ENCODE measurements at regions not wholly inside any gene's neighbourhood (a gene's known extent, or its start where the extent isn't known, plus 50 kb on each side); places are given as distances from the start of the nearest gene placed in this dataset.
"Not testable (repeated sequence)": the region's sequence is repeated elsewhere in the genome, so short reads cannot be mapped to it uniquely, and the experiment has no call there.

DNA sequence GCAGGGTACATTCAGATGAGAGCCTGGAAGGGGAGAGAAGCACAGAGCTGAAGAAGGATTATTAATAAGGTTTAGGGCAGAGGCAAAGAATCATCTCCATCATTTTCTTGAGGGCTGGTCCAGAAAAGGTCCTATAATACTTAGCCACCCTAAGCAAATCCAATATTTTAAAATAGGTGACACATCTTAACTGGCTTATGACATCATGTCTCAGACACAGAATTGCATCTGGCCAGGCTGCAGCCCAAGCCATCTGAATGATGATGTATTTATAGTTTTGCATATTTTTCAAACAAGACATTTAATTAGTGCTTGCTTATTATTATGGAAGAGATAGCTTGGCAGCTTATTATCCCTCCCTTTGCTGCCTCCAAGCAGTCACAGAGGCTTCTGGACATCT is 571.3 kb downstream of the SUCLG1 start:
- H3K4me3 ChIP-seq (ENCODE audit: low read depth, low read length): no peak overlapping the region
- TF ChIP-seq, protein P1, sequence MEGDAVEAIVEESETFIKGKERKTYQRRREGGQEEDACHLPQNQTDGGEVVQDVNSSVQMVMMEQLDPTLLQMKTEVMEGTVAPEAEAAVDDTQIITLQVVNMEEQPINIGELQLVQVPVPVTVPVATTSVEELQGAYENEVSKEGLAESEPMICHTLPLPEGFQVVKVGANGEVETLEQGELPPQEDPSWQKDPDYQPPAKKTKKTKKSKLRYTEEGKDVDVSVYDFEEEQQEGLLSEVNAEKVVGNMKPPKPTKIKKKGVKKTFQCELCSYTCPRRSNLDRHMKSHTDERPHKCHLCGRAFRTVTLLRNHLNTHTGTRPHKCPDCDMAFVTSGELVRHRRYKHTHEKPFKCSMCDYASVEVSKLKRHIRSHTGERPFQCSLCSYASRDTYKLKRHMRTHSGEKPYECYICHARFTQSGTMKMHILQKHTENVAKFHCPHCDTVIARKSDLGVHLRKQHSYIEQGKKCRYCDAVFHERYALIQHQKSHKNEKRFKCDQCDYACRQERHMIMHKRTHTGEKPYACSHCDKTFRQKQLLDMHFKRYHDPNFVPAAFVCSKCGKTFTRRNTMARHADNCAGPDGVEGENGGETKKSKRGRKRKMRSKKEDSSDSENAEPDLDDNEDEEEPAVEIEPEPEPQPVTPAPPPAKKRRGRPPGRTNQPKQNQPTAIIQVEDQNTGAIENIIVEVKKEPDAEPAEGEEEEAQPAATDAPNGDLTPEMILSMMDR (IDR thresholded peaks at IDR 0.05; ENCODE audit: insufficient read depth, low read length): no peak
- no peak for DNase-seq (ENCODE audit: low read depth)

DNA sequence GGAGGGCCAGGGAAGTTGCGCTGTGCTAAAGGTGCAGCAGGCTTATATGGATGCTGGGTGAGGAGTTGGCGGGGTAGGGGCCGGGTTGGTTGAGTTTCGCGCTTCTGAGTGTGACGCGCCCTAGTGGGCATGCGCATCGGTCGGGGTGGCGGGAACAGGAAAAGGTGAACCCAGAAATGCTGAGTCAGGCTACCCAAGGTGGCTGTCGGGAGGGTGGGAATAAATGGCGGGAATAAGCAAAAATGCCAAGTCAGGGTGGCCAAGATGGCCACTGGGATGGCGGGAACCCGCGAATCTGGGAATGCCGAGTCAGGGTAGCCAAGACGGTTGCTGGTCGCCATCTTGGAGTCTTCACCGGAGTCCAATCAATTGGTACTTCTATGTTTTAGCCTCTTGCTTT is 580.0 kb downstream of the SUCLG1 start:
- H3K4me3 ChIP-seq (ENCODE audit: low read depth, low read length): no peak overlapping the region
- no peak for DNase-seq (ENCODE audit: low read depth)
- TF ChIP-seq, protein P1 (IDR thresholded peaks at IDR 0.05; ENCODE audit: insufficient read depth, low read length): no peak

DNA sequence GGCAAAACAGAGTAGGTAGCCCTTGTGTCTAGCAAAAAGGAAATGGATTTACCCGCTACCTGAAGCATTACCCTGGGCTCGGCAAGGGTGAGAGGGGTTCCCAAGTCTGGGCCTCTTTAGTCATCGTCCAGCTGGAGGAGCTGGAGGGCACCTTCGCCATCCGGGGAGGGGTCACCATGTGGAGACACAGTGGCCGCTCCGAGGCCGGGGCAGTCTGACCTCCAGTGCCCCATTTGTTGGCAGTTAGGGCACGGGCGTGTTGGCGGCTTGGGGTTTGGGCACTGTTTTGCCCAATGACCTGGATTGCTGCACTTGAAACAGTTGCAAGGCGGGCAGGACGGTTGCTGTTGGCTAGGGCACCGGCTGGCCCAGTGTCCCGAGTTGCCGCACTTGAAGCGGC is 581.8 kb downstream of the SUCLG1 start:
- H3K4me3 ChIP-seq (ENCODE audit: low read depth, low read length); DNase-seq (ENCODE audit: low read depth): not testable (repeated sequence)

DNA sequence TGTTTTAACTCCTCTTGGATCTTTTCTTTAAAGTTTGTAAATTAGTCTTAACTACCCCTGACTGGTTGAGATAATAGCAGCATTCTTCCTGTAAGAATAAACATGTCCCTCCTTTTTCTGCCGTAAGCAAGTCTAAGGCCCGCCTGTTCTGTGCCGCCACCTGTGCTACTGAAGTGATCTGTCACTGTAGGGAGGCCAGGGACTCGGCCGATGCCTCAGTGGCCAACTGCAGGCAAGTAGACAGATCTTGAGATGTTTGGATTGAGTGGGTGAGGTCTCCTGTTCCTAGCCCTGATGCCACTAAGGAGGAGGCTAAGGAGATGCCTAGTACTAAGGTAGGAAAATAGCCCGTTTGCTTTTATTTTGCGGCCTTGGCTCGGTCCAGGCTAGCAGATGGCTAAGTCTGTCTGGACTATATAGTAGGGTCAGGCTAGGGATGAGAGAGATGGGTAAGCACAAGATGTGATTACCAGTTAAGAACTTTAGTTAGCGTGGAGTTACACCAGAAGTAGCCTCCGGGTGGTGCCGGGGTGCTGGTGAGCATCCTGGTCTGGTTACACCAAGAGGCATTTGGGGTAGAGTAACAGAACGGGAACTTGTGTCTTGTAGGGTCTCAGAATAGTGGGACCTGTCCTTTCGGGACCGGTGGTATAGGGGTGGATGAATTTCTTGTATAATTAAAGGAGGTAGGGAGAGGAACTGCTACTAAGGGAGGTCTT is 584.2 kb downstream of the SUCLG1 start:
- TF ChIP-seq, protein P1 (IDR thresholded peaks at IDR 0.05; ENCODE audit: insufficient read depth, low read length): no peak
- no peak overlapping the region for H3K4me3 ChIP-seq (ENCODE audit: low read depth, low read length)
- no peak for DNase-seq (ENCODE audit: low read depth)

DNA sequence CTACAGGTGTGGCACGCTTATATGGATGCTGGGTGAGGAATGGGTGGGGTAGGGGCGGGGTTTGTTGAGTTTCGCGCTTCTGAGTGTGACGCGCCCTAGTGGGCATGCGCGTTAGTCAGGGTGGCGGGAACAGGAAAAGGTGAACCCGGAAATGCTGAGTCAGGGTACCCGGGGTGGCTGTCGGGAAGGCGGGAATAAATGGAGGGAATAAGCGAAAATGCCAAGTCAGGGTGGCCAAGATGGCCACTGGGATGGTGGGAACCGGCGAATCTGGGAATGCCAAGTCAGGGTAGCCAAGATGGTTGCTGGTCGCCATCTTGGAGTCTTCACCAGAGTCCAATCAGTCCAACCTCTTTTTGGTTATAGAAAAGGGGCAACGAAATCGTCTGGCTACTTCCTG is 585.0 kb downstream of the SUCLG1 start:
- no peak for DNase-seq (ENCODE audit: low read depth)
- TF ChIP-seq, protein P1 (IDR thresholded peaks at IDR 0.05; ENCODE audit: insufficient read depth, low read length): no peak
- H3K4me3 ChIP-seq (ENCODE audit: low read depth, low read length): no peak overlapping the region

DNA sequence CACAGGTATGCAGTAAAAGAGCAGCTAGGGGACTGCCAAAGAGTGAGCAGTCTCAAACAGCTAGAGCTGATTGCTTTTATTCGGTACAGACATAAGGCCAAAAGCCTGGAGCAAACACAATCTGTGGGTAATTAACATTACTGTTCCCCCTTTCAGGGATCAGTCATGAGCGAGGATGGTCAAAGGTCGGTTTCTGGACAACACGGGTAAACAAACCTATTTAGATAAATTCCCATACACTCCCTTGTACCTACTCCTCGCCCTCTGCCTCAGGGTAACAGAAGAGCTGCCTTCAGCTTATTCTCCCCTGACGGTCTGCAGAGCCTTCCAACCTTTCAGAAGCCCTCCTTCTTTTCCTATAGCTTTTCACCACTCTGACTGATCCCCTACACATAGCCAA is 586.0 kb downstream of the SUCLG1 start:
- no peak for DNase-seq (ENCODE audit: low read depth)
- H3K4me3 ChIP-seq (ENCODE audit: low read depth, low read length): no peak overlapping the region
- TF ChIP-seq, protein P1 (IDR thresholded peaks at IDR 0.05; ENCODE audit: insufficient read depth, low read length): no peak

DNA sequence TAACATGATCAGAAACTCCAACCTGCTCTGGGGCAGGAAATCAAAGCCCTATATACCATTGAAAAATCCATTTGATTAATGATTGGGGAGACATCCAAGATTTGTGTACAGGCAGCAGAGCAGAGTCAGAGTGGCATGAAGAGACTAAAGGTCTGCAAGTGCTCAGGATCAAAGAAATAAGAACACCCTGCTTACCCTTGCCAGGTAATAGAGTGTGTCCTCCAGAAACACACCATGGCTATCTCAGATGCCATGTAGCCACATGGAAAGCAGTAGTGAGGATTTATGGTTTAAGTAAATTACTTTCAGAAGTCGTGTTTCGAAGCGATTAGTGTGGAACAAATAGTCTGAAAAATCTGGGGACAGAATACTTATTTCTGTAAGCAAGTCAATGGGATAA is 592.9 kb downstream of the SUCLG1 start:
- DNase-seq (ENCODE audit: low read depth): no peak
- H3K4me3 ChIP-seq (ENCODE audit: low read depth, low read length): no peak overlapping the region
- TF ChIP-seq, protein P1 (IDR thresholded peaks at IDR 0.05; ENCODE audit: insufficient read depth, low read length): no peak

Data from fibroblast of the aortic adventitia (primary cell).